ENCODE measurements at regions not wholly inside any gene's neighbourhood (a gene's known extent, or its start where the extent isn't known, plus 50 kb on each side); places are given as distances from the start of the nearest gene placed in this dataset.

GRCh38 chr3:41143421-41144031 is 55.8 kb upstream of the CTNNB1 start:
- TF ChIP-seq CTCF (conservative IDR thresholded peaks at IDR 0.05; ENCODE audit: low read length), result no peak
- no peak for TF ChIP-seq EZH2phosphoT487 (IDR thresholded peaks at IDR 0.05; ENCODE audit: borderline replicate concordance, low read depth, low read length)

All from OCI-LY7 (cell line).